ENCODE measurements at regions not wholly inside any gene's neighbourhood (a gene's known extent, or its start where the extent isn't known, plus 50 kb on each side); places are given as distances from the start of the nearest gene placed in this dataset.

GRCh38 chr11:114984611-114985163 is 306.4 kb downstream of the NXPE2 start:
- no peaks in the 10 kb centered on the region for H3K27me3 ChIP-seq (ENCODE audit: control insufficient read depth, insufficient read depth, low read length)
- H3K36me3 ChIP-seq (ENCODE audit: control insufficient read depth, insufficient read depth, low read length), result no peaks in the 10 kb centered on the region
- no peak overlapping the region for H3K4me3 ChIP-seq (ENCODE audit: low read depth, low read length)
- no peak for DNase-seq (ENCODE audit: low read depth)
- TF ChIP-seq CTCF (IDR thresholded peaks at IDR 0.05; ENCODE audit: insufficient read depth, low read length, poor library complexity, severe bottlenecking), result no peak

GRCh38 chr11:114986365-114986764 is 308.0 kb downstream of the NXPE2 start:
- TF ChIP-seq CTCF (IDR thresholded peaks at IDR 0.05; ENCODE audit: insufficient read depth, low read length, poor library complexity, severe bottlenecking), result no peak
- Histone ChIP-seq H3K27me3 (ENCODE audit: control insufficient read depth, insufficient read depth, low read length) (no peaks in the 10 kb centered on the region), H3K4me3 (ENCODE audit: low read depth, low read length) (no peak overlapping the region), H3K36me3 (ENCODE audit: control insufficient read depth, insufficient read depth, low read length) (no peaks in the 10 kb centered on the region)
- no peak for DNase-seq (ENCODE audit: low read depth)

GRCh38 chr11:114987186-114987760 is 308.9 kb downstream of the NXPE2 start:
- Histone ChIP-seq H3K27me3 (ENCODE audit: control insufficient read depth, insufficient read depth, low read length) (no peaks in the 10 kb centered on the region), H3K4me3 (ENCODE audit: low read depth, low read length) (no peak overlapping the region), H3K36me3 (ENCODE audit: control insufficient read depth, insufficient read depth, low read length) (no peaks in the 10 kb centered on the region)
- DNase-seq (ENCODE audit: low read depth), result no peak
- no peak for TF ChIP-seq CTCF (IDR thresholded peaks at IDR 0.05; ENCODE audit: insufficient read depth, low read length, poor library complexity, severe bottlenecking)

GRCh38 chr11:114988644-114989043 is 310.3 kb downstream of the NXPE2 start:
- no peak for TF ChIP-seq CTCF (IDR thresholded peaks at IDR 0.05; ENCODE audit: insufficient read depth, low read length, poor library complexity, severe bottlenecking)
- no peaks in the 10 kb centered on the region for H3K36me3 ChIP-seq (ENCODE audit: control insufficient read depth, insufficient read depth, low read length)
- DNase-seq (ENCODE audit: low read depth), result no peak
- H3K27me3 ChIP-seq (ENCODE audit: control insufficient read depth, insufficient read depth, low read length), result no peaks in the 10 kb centered on the region
- no peak overlapping the region for H3K4me3 ChIP-seq (ENCODE audit: low read depth, low read length)

GRCh38 chr11:114989536-114989935 is 311.2 kb downstream of the NXPE2 start:
- Histone ChIP-seq H3K27me3 (ENCODE audit: control insufficient read depth, insufficient read depth, low read length) (no peaks in the 10 kb centered on the region), H3K36me3 (ENCODE audit: control insufficient read depth, insufficient read depth, low read length) (no peaks in the 10 kb centered on the region), H3K4me3 (ENCODE audit: low read depth, low read length) (no peak overlapping the region)
- no peak for DNase-seq (ENCODE audit: low read depth)
- TF ChIP-seq CTCF (IDR thresholded peaks at IDR 0.05; ENCODE audit: insufficient read depth, low read length, poor library complexity, severe bottlenecking), result no peak

GRCh38 chr11:115005663-115006062 is 327.3 kb downstream of the NXPE2 start:
- Histone ChIP-seq H3K36me3 (ENCODE audit: control insufficient read depth, insufficient read depth, low read length) (no peaks in the 10 kb centered on the region), H3K4me3 (ENCODE audit: low read depth, low read length) (no peak overlapping the region), H3K27me3 (ENCODE audit: control insufficient read depth, insufficient read depth, low read length) (no peaks in the 10 kb centered on the region)
- no peak for DNase-seq (ENCODE audit: low read depth)
- TF ChIP-seq CTCF (IDR thresholded peaks at IDR 0.05; ENCODE audit: insufficient read depth, low read length, poor library complexity, severe bottlenecking), result no peak

Measured in kidney epithelial cell (primary cell).